Heart left ventricle (tissue), 16 donors: ENCODE measurements at regions not wholly inside any gene's neighbourhood (a gene's known extent, or its start where the extent isn't known, plus 50 kb on each side); places are given as distances from the start of the nearest gene placed in this dataset.

ENCODE experiments used
- ATAC-seq, 4 donors: fragments of 200-7000 bp; cut with Tn5 transposase; one replicate each; pipeline ENCODE4 v1.9.1; 2020 to 2022; ENCODE audit warnings: moderate library complexity in 4 of 4, mild to moderate bottlenecking in 3 of 4, moderate number of reproducible peaks in 1 of 4
- DNase-seq, 5 donors: peaks; one replicate each; pipeline ENCODE4 v3.0.0-alpha.2; 2020
- H3K27ac ChIP-seq, 12 donors: fragments of 200-600 bp; sonication (generic) in 4 of 12; one replicate each; pipeline versions ENCODE4 v1.5.0 to v1.8.0; 2016 to 2022; ENCODE audit warnings: mild to moderate bottlenecking in 2 of 12
- H3K27me3 ChIP-seq, 9 donors: fragments of 200-600 bp; sonication (generic) in 2 of 9; one replicate each; pipeline versions ENCODE4 v1.5.1 to v1.8.0; 2016 to 2022; ENCODE audit warnings: mild to moderate bottlenecking in 3 of 9
- H3K36me3 ChIP-seq, 9 donors: fragments of 200-600 bp; sonication (generic) in 2 of 9; one replicate each; pipeline versions ENCODE4 v1.5.0 to v1.8.0; 2018 to 2022; ENCODE audit warnings: mild to moderate bottlenecking in 2 of 9
- H3K4me1 ChIP-seq, 12 donors: fragments of 200-600 bp; sonication (generic) in 4 of 12; one replicate each; pipeline versions ENCODE4 v1.5.0 to v1.8.0; 2016 to 2022; ENCODE audit warnings: mild to moderate bottlenecking in 3 of 12
- H3K4me3 ChIP-seq, 12 donors: fragments of 200-600 bp; sonication (generic) in 4 of 12; one replicate each; pipeline versions ENCODE4 v1.5.0 to v1.8.0; 2017 to 2022; ENCODE audit warnings: mild to moderate bottlenecking in 9 of 12, moderate library complexity in 4 of 12
- H3K9me3 ChIP-seq, 12 donors: fragments of 200-600 bp; sonication (generic) in 4 of 12; one replicate each; pipeline versions ENCODE4 v1.5.0 to v1.8.0; 2016 to 2022; ENCODE audit warnings: mild to moderate bottlenecking in 1 of 12
- POLR2A ChIP-seq, 2 donors: fragments of 450-650 bp; IDR thresholded peaks; one replicate each; pipeline ENCODE4 v1.6.1; 2017; ENCODE audit warnings: antibody characterized with exemption in 2 of 2, mild to moderate bottlenecking in 2 of 2, moderate library complexity in 2 of 2
- WGBS, 4 donors: extraction: QIAGEN DNeasy Blood & Tissue Kit in 2 of 4; methylation state at CpG; one replicate each; pipeline versions ENCODE4 v1.1.5 to v1.1.7; 2013 to 2018; 5-methylcytosine and 5-hydroxymethylcytosine counted together
- intact Hi-C, 10 donors: fragments of 100-400 bp; cut with DNase I; formaldehyde crosslinking; loops; one replicate each; pipeline versions ENCODE4 v1.11.1 to v1.14.2; 2022
- TF ChIP-seq, protein P1 (sequence below), 12 donors: fragments of 200-600 bp; sonication (generic) in 4 of 12; IDR thresholded peaks; one replicate each; pipeline versions ENCODE4 v1.5.0 to v1.8.0; 2018 to 2022; ENCODE audit warnings: antibody characterized with exemption in 12 of 12, mild to moderate bottlenecking in 5 of 12
- donor health status: ischemic (EF 13 %, LVEDD 7.1; RV severe dilation, severe dysfunction).
- donor health status: healthy with polysubstance abuse.
- donor health status: DM: no; HTN: yes; CAD: no.
- donor health status: DM: no; HTN: no; CAD: no.
- donor health status: ischemic (EF 25% LVEDD 6.9; RV normal size, moderate dysfunction).
- donor health status: ischemic (EF 25% LVEDD 5.7; RV mildly dilated, moderate dysfunction).
- donor health status: healthy.
- donor health status: DM: yes; HTN: yes; CAD: no.
- donor health status: ischemic (EF 35%, LVEDD 5.7; RV mildly dilated, moderate dysfunction).
- donor health status: nonischemic (EF 11% LVEDD 7.7; RV severe dilation, severe dysfunction).
- donor health status: DM: yes; HTN: yes; CAD: no.
- donor health status: PGD.
- donor health status: ischemic (EF 29% LVEDD 5.4; RV normal size, mild dysfunction).
- donor health status: nonischemic (EF 23%, LVEDD 6.1; RV moderate dilation, normal function).

DNA sequence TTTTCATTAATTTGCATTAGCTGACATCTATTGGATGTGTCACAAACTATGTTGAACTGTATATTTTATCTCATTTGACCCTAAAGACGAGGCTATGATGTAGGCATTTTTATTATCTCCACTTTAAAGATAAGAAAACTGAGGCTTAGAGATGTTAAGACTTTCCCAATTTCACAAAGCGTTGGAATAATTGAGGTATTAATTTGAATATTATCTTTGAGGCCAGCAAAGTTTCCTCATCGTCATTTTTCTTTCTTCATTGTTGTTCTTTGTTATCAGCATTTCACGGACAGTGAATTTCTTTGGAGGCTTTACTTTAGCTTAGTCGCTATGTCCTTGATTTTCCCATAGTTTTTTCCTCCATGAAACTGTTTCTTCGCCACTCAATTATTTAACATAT is 227.5 kb upstream of the MYOCD start:
- intact Hi-C loops = no loop called here
- Histone ChIP-seq H3K4me1 (no peaks in the 10 kb centered on the region), H3K27me3 (no peaks in the 10 kb centered on the region), H3K36me3 (no peaks in the 10 kb centered on the region), H3K27ac (no peak overlapping the region), H3K9me3 (peaks cover 0 to 9% (median 0%) of the 10 kb centered on the region in 12 donors), H3K4me3 (no peak overlapping the region)
- DNase-seq = no peak
- no peak for TF ChIP-seq POLR2A (IDR thresholded peaks at IDR 0.05)
- no peak for ATAC-seq
- WGBS, 4 donors = 61 to 67% (median 64%) methylated on average over 6 of the region's 6 CpGs

DNA sequence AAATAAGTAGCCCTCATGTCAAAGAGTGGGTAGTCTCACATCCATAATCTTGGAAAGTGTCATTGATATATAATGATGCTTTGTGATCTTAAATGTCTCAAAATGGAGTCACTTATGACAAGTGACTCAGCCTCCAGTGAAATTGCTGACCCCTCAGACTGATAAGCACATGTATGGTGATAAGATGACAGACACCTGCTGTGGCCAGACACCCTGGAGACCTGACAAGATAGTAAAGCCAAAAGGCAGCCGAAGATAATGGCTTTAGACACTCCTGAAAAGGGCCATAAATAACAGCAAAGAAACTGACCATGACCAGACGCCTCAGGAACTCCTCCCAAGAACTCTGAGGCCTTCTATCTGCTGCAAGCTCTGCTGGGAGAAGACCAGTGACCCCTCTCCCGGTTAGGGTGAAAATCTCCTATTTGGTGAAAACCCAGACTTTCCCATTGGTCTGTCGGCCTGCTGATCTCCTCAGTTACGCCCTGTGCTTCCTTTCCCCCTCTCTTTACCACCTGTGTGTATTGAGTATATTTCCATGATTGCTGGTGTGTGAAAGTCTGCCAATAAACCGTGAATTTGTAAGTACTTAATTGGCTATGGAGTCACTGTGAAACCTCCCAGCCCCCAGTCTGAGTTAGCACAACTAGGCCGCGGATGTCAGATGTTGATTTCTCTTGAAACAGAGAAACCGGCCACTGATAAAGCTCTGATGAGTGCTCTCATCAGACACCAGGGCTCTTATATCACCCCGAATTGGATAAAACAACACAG is 226.7 kb upstream of the MYOCD start:
- ATAC-seq = no peak
- intact Hi-C loops = no loop called here
- WGBS, 4 donors = 37 to 49% (median 43%) methylated on average over 10 of the region's 10 CpGs
- Histone ChIP-seq H3K4me3 (no peak overlapping the region), H3K9me3 (peaks cover 0 to 9% (median 0%) of the 10 kb centered on the region in 12 donors), H3K27me3 (no peaks in the 10 kb centered on the region), H3K27ac (no peak overlapping the region), H3K36me3 (no peaks in the 10 kb centered on the region), H3K4me1 (no peaks in the 10 kb centered on the region)
- no peak for DNase-seq
- TF ChIP-seq, protein P1, sequence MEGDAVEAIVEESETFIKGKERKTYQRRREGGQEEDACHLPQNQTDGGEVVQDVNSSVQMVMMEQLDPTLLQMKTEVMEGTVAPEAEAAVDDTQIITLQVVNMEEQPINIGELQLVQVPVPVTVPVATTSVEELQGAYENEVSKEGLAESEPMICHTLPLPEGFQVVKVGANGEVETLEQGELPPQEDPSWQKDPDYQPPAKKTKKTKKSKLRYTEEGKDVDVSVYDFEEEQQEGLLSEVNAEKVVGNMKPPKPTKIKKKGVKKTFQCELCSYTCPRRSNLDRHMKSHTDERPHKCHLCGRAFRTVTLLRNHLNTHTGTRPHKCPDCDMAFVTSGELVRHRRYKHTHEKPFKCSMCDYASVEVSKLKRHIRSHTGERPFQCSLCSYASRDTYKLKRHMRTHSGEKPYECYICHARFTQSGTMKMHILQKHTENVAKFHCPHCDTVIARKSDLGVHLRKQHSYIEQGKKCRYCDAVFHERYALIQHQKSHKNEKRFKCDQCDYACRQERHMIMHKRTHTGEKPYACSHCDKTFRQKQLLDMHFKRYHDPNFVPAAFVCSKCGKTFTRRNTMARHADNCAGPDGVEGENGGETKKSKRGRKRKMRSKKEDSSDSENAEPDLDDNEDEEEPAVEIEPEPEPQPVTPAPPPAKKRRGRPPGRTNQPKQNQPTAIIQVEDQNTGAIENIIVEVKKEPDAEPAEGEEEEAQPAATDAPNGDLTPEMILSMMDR (IDR thresholded peaks at IDR 0.05) = no peak
- no peak for TF ChIP-seq POLR2A (IDR thresholded peaks at IDR 0.05)

DNA sequence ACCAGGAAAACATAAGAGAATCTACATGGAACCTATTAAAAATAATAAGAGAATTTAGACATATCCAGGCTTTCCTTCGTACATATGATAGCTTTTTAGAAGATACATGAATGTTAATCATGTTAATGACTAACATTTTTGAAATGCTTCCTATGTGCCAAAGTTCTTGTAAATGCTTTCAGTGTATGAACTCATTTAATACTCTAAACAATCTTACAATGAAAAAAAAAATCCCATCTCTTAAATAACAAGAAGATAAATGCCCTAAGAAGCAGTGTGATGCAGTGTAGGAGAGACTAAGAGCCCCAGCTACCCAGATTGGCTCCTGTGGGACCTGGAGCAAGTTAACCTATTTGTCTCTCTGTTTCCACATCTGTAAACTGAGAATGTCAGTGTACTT is 220.4 kb upstream of the MYOCD start:
- WGBS, 4 donors = 45 to 66% (median 56%) methylated on average over 1 of the region's 1 CpG
- Histone ChIP-seq H3K4me3 (no peak overlapping the region), H3K9me3 (peaks cover 0 to 19% (median 8%) of the 10 kb centered on the region in 12 donors), H3K36me3 (no peaks in the 10 kb centered on the region), H3K27ac (no peak overlapping the region), H3K27me3 (no peaks in the 10 kb centered on the region), H3K4me1 (no peaks in the 10 kb centered on the region)
- ATAC-seq (no peak), DNase-seq (no peak)
- intact Hi-C loops = no loop called here
- TF ChIP-seq POLR2A (IDR thresholded peaks at IDR 0.05) = no peak
- TF ChIP-seq, protein P1 (IDR thresholded peaks at IDR 0.05) = no peak

DNA sequence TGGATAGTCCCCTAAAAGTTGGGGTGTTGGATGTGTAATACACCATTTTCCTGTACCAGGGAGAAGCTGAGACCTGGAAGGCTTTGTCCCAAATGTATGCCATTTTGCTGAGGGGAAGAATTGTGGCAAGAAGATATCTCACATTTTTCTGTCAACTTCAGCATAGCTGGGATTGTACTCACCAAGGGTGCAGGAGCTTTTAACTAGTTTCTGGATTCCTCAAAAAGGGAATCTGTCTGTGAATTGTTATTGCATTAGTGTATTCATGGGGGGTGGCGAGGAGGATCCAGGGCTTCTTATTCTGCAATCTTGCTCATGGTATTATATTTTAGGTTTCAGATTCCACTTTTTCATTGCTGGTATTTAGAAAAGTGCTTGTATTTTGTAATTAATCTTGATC is 208.2 kb upstream of the MYOCD start:
- no peak for ATAC-seq

More for the DNA sequence above, 208.2 kb upstream of the MYOCD start:
- DNase-seq = no peak
- Histone ChIP-seq H3K27ac (no peak overlapping the region), H3K36me3 (no peaks in the 10 kb centered on the region), H3K4me3 (no peak overlapping the region), H3K27me3 (no peaks in the 10 kb centered on the region), H3K4me1 (no peaks in the 10 kb centered on the region), H3K9me3 (peaks cover 0 to 14% (median 6%) of the 10 kb centered on the region in 12 donors)
- TF ChIP-seq, protein P1 (IDR thresholded peaks at IDR 0.05) = no peak
- no peak for TF ChIP-seq POLR2A (IDR thresholded peaks at IDR 0.05)
- intact Hi-C loops = no loop called here
- 74 to 91% (median 85%) methylated on average over 1 of the region's 1 CpG for whole genome bisulfite sequencing, 4 donors
